ENCODE measurements at regions not wholly inside any gene's neighbourhood (a gene's known extent, or its start where the extent isn't known, plus 50 kb on each side); places are given as distances from the start of the nearest gene placed in this dataset.

GRCh38 chr5:57862471-57862911 is 379.9 kb upstream of the ACTBL2 start:
- TF ChIP-seq, protein P1, sequence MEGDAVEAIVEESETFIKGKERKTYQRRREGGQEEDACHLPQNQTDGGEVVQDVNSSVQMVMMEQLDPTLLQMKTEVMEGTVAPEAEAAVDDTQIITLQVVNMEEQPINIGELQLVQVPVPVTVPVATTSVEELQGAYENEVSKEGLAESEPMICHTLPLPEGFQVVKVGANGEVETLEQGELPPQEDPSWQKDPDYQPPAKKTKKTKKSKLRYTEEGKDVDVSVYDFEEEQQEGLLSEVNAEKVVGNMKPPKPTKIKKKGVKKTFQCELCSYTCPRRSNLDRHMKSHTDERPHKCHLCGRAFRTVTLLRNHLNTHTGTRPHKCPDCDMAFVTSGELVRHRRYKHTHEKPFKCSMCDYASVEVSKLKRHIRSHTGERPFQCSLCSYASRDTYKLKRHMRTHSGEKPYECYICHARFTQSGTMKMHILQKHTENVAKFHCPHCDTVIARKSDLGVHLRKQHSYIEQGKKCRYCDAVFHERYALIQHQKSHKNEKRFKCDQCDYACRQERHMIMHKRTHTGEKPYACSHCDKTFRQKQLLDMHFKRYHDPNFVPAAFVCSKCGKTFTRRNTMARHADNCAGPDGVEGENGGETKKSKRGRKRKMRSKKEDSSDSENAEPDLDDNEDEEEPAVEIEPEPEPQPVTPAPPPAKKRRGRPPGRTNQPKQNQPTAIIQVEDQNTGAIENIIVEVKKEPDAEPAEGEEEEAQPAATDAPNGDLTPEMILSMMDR (IDR thresholded peaks at IDR 0.05), result no peak
- peaks cover 0 to 26% (median 3%) of the 10 kb centered on the region in 9 donors for H3K4me1 ChIP-seq
- H3K9me3 ChIP-seq, result no peaks in the 10 kb centered on the region
- no peaks in the 10 kb centered on the region for H3K36me3 ChIP-seq
- H3K27ac ChIP-seq, result peak overlapping the region in 5 of 10 donors; percentile 25 to 67 (median 63)
- 35 to 43% methylated on average over 5 of the region's 5 CpGs for WGBS, 2 donors
- intact Hi-C loops (cut with DNase I), result no loop called here
- DNase-seq, result peak in 1 of 2 donors; percentile 28
- ATAC-seq, result peak; percentile 78 to 98 (median 91)
- no peaks in the 10 kb centered on the region for H3K27me3 ChIP-seq
- H3K4me3 ChIP-seq, result no peak overlapping the region

DNA sequence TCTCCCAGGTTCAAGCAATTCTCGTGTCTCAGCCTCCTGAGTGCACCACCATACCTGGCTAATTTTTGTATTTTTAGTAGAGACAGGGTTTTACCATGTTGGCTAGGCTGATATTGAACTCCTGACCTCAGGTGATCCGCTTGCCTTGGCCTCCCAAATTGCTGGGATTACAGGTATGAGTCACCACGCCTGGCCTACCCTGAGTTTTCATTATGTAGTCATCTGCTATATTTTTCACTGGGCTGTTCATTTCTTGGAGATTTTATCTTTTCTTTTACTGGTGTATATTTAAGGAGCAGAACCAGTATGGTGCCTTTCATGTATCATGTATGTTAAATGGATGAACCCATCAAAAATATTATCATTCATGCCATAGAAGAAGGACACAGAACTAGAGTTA is 377.0 kb upstream of the ACTBL2 start:
- intact Hi-C loops (cut with DNase I), result no loop called here
- no peaks in the 10 kb centered on the region for H3K27me3 ChIP-seq
- 97 to 98% methylated on average over 3 of the region's 3 CpGs for WGBS, 2 donors
- H3K4me1 ChIP-seq, result peaks cover 0 to 38% (median 7%) of the 10 kb centered on the region in 9 donors
- H3K9me3 ChIP-seq, result no peaks in the 10 kb centered on the region
- TF ChIP-seq, protein P1 (IDR thresholded peaks at IDR 0.05), result no peak
- ATAC-seq (no peak), DNase-seq (no peak)
- H3K27ac ChIP-seq, result no peak overlapping the region
- no peaks in the 10 kb centered on the region for H3K36me3 ChIP-seq
- H3K4me3 ChIP-seq, result no peak overlapping the region

DNA sequence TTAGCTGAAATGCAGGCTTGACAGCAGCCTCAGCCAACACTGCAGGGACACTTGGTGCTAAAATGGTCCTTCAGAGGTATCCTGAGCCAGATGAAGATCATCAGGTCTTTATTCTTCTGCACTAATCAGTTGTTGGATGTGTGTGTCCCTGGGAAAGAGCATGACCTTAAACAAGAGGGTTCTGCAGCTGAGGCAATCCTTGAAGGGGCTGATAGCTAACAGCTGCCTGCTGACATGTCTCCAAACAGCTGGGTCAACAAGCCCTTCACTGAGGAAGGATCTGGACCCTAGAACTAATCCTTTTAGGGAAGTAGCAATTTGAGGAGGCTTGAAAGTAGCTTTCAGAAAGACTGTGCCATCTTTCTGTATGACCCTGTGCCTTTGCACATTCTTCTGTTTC is 376.3 kb upstream of the ACTBL2 start:
- H3K36me3 ChIP-seq, result no peaks in the 10 kb centered on the region
- DNase-seq, result peak in 1 of 2 donors; percentile 51
- H3K27me3 ChIP-seq, result no peaks in the 10 kb centered on the region
- TF ChIP-seq, protein P1 (IDR thresholded peaks at IDR 0.05), result no peak
- H3K27ac ChIP-seq, result no peak overlapping the region
- H3K9me3 ChIP-seq, result no peaks in the 10 kb centered on the region
- peak in 6 of 8 donors; percentile 48 to 77 (median 54) for ATAC-seq
- intact Hi-C loops (cut with DNase I), result no loop called here
- no peak overlapping the region for H3K4me3 ChIP-seq
- H3K4me1 ChIP-seq, result peaks cover 0 to 45% (median 14%) of the 10 kb centered on the region in 9 donors

DNA sequence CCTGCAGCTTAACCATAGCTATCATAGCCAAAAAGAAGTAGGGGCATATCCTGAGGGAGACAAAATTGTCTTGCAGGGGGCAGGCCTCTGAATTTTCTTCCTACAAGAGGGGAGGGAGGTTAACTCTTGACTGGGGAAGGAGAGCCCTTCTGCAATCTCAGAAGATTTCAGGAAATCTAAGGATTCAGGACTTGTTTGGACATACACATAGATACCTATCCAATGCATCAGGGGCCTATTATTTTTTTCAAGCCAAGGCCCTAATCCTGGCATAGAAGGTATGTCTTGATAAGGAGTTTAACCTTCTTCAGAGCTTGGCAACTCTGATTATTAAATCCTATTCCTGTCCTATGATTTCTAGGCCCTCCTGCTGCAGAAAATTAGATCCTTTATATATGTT is 375.1 kb upstream of the ACTBL2 start:
- H3K9me3 ChIP-seq, result no peaks in the 10 kb centered on the region
- H3K36me3 ChIP-seq, result no peaks in the 10 kb centered on the region
- intact Hi-C loops (cut with DNase I), result no loop called here
- peaks cover 0 to 46% (median 18%) of the 10 kb centered on the region in 9 donors for H3K4me1 ChIP-seq
- H3K27ac ChIP-seq, result no peak overlapping the region
- H3K27me3 ChIP-seq, result no peaks in the 10 kb centered on the region
- TF ChIP-seq, protein P1 (IDR thresholded peaks at IDR 0.05), result no peak
- DNase-seq (no peak), ATAC-seq (no peak)
- H3K4me3 ChIP-seq, result no peak overlapping the region
